ENCODE measurements at regions not wholly inside any gene's neighbourhood (a gene's known extent, or its start where the extent isn't known, plus 50 kb on each side); places are given as distances from the start of the nearest gene placed in this dataset.

DNA sequence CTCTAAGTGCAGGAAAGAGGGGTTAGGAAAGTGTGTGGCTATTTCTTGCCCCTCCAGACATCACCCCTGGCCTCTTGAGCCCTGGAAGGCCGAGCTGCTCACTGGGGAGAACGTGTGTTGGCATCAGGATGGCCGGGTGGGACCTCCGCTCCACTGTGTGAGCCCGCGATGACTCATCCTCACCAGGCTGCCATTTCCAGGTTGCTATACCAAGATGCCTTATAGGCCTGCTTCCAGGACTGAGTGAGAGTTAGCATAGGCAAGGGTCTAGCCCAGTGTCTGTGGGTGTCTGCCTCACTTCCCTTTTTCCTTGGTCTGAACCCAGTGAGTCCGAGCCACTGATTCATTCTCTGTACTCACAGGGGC lies 105.0 kb downstream of the MRPL14 start:
- peak; percentile 19; the same call in 2 of the 3 replicates for ATAC-seq
- no peaks in the 10 kb centered on the region for H3K9me1 ChIP-seq (ENCODE audit: control insufficient read depth, insufficient read depth, low read length)
- H3K9ac ChIP-seq (ENCODE audit: insufficient read depth in 1 of 2, low read depth in 2 of 2, low read length in 2 of 2) = peak overlapping the region in 1 of 2 experiments; percentile 63; a peak in 1 of 4 replicates
- BruUV-seq (replicated peaks) = no TSS peak
- peak; percentile 93 for TF ChIP-seq SPI1 (IDR thresholded peaks at IDR 0.05; ENCODE audit: borderline replicate concordance, low read depth, low read length)
- TF ChIP-seq ATF3 (IDR thresholded peaks at IDR 0.05) = peak; percentile 71
- no peak for TF ChIP-seq ATF3 (CRISPR knock-in tag; conservative IDR thresholded peaks at IDR 0.05)
- no peak for TF ChIP-seq RBM25 (IDR thresholded peaks at IDR 0.05; ENCODE audit: low read depth, low read length, severe bottlenecking)
- 0 out of 2 replicates have a peak, but pooled peaks have one; percentile 14 for TF ChIP-seq FOSL1 (tag; conservative IDR thresholded peaks at IDR 0.05)
- ChIA-PET CTCF (ENCODE audit: low intra/inter-chr PET ratio) (no interaction called here), POLR2A (interaction anchor here (0.6 to 1.2 kb wide), 5 partner anchors 13 to 229 kb away, joined by 3 to 4 read pairs (median 3); no protein-coding TSS in a partner anchor)
- H4K20me1 ChIP-seq (replicated peaks; ENCODE audit: control insufficient read depth, insufficient read depth, low read length) = no peaks in the 10 kb centered on the region
- no peak for FAIRE-seq
- 43% methylated on average over 7 of the region's 7 CpGs for WGBS (ENCODE audit: insufficient coverage, low coverage, missing lambda C conversion rate)
- H3K9me3 ChIP-seq (replicated peaks; ENCODE audit: control insufficient read depth, insufficient read depth, low read depth, low read length) = 0 out of 2 replicates have a peak, but pooled peaks cover under 1% of the 10 kb centered on the region
- H3K4me1 ChIP-seq (replicated peaks in 1 of 2; ENCODE audit: control insufficient read depth in 2 of 2, insufficient read depth in 2 of 2, low read length in 2 of 2) = peaks cover 2 to 3% of the 10 kb centered on the region in 2 experiments; a peak in 1 of 5 replicates
- in situ Hi-C loops (cut with MboI) (no loop called here), intact Hi-C loops (cut with micrococcal nuclease) (no loop called here)
- peak overlapping the region; percentile 5; the same call in 1 of the 2 replicates for H2AFZ ChIP-seq (ENCODE audit: low read depth, low read length)
- H3K79me2 ChIP-seq (ENCODE audit: control insufficient read depth, insufficient read depth, low read length) = no peaks in the 10 kb centered on the region
- H3K27me3 ChIP-seq (ENCODE audit: control insufficient read depth in 2 of 2, insufficient read depth in 2 of 2, low read length in 2 of 2) = no peaks in the 10 kb centered on the region
- H3K4me2 ChIP-seq (ENCODE audit: insufficient read depth, low read length) = no peak overlapping the region
- DNase-seq (ENCODE audit: extremely low read depth in 1 of 4, low spot score in 3 of 4) = no peak
- no peak overlapping the region for H3K27ac ChIP-seq (ENCODE audit: extremely low read depth, low read depth, low read length)
- H3K4me3 ChIP-seq = no peak overlapping the region
- no peaks in the 10 kb centered on the region for H3K36me3 ChIP-seq (ENCODE audit: control insufficient read depth, insufficient read depth, low read length)

Measured in K562 (cell line).